NCI-H1930 (cell line): ENCODE measurements at regions not wholly inside any gene's neighbourhood (a gene's known extent, or its start where the extent isn't known, plus 50 kb on each side); places are given as distances from the start of the nearest gene placed in this dataset.

Experiments
- DNase-seq, 2 experiments: peaks; one replicate each; lab custom pipeline; 2025; lab: John Stamatoyannopoulos, UW

DNA sequence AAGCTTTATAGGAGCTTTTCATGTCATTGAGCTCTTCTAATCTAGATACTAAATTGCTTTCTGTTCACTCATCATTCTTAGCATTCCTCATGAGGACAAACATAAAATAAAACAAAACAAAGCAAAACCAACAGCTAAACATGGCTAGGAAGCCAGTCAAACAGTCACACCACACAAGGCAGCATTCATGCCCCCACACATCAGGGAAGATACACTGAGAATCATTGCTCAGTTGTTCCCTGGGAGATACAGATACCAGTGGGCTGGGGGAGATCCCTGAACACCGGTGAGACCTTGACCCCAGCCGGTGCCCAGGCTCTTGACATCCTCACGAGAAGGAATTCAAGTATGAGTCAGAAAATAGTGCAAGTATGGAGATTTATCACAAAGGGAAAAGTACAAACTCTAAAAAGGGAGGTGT lies 177.9 kb upstream of the ARL4C start:
- DNase-seq, result no peak

DNA sequence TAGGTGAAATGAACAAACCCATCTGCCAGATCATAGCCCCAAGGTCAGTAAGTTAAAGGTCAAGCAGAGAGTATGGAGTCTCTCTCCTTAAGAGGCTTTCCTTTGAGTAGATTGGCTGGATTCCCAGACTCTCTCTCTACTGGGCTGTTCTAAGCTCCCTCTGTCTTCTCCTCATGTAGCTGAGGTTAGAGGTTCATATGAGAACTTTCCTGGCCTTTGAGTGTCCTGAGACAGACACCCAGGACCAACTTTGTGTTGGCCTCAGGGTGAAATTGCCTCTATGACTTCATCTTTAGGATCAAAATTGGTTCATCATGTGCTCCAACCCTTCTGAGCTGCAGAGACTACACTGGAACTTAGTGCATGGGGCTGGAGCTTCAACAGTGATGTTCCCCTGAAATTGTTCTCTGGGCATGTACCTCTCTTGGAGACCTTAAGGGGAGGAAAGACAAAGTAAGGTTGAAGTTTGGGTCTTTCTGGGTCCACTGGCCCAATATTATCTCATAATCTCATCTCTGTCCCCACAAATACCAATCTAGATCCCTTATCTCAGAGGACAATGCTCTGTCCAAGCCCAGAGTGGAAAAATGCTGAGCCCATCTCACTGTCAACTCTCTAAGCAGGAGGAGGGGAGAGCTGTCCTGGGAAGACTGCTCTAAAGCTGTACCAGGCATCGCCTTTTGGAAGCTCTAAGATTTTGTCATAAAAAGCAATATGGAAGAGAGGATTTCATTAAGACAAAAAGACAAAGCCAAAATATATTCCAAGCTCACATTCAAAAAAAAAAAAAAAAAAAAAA lies 177.3 kb upstream of the ARL4C start:
- no peak for DNase-seq

DNA sequence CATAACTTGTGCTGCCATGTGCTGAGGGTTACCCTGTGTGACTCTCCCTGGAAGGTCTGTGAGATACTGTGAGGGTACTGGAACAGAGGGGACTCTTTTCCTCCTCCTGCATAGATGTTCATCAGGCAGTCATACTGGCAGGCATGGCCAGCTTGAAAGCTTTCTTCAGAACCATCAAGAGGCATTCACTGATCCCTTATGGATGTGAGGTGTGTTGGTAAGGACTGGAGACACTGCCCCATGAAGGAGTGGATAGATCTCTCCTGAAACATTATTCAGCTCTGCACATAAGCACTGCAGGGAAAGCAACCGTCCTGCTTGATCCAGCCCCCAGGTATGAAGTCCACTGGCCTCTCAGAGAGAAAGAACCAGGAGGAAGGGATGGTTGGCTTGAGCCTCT lies 176.6 kb upstream of the ARL4C start:
- DNase-seq, result no peak

DNA sequence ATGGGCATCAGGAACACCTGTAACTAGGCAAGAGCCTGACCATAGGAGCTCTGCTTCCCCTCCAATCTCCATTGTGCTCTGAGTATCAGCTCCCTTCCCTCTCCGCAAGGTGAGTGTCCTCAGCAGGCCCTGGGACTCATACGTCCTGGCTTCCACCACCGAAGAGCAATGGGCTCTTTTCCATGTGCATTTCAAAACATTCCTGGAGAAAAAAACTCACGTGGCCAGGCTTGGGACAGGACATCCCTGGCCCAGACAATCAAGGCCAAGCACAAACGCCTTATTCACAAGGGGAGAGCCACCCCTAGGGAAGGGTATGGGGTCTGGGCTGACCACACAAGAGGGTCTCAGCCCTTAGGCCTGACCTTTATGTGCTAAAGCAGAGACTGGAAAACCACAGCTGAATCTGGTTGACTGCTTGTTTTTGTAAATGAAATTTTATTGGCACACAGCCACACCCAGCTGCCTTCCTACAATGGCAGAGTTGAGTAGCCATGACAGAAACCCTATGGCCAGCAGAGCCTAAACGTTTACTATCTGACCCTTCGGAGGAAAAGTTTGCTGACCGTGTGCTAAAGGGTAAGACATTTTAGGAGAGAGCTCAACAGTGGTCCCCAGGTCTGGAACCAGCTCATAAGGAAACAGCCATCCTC lies 175.7 kb upstream of the ARL4C start:
- no peak for DNase-seq

DNA sequence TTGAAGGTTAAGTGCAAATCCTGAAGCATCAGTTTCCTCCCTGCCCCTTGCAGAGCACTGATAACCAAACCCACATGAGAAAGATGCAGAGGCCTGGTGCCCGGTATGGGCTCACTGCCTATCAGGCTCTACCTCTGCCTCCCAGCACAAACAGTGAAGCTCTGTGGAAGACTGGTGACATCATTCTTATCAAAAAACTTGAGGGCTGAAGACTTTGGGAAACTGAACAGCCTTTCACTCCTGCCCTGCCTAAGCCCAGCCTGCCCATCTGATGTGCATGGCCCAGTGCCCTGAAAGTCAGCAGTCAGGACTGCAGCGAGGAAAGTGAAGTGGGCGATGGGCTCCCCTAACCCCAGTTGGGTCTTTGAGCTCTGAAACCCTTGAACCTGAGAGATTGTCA lies 174.8 kb upstream of the ARL4C start:
- DNase-seq, result no peak

DNA sequence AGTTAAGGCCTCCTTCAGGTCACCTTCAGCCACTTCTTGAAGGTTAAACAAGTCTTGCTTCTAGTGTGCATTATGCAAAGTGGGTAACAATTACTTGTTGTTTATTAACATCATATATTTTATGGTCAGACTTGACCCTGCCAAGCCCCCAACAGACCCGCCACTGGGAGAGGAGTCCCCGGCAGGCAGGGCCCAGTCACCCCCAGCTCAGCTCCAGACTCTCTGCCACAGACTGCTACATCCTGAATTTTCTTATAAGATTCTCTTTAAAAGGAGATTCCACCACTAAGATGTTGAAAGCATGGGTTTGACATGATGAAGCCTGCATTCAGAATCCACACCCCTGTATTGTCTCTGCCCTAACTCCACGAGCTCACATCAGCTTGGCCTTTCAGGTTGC lies 174.3 kb upstream of the ARL4C start:
- DNase-seq, result no peak

DNA sequence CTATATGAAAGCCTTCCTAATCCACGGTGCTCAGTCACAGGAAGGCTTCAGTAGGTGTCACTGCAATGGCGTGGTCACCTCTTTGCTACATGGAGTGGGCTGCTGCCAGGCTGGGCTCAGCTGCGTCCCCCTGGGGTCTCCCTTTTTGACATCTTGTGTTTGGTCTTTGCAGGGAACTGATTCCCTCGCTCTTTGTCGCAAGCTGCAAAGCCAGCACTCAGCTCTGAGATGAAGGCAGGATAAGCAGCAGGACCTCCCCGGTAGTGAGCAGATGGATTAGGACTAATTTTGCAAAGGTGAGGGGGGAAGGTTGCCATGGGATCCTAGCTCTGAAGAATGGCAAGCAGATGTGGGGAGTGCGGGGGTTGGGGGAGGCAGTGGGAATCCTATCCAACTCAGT lies 173.9 kb upstream of the ARL4C start:
- DNase-seq, result no peak

DNA sequence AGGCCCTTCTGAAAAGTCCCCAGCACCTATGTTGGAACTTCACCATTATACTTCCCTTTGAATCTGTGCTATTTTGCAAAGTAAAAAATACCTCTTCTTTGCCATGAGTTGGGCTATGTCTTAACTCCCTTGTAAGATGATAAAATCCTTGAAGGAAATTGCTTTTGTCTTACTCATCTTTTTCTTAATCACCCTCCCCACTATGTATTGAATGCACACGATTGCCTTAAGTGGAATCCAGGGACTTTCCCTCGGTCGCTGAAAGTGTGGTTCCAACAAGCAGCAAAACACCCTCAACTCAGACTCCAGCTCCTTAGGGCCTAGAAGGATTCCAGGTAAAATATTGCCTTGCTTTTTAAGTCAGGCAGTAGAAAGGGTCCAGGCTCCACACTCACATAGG lies 173.2 kb upstream of the ARL4C start:
- DNase-seq, result no peak

DNA sequence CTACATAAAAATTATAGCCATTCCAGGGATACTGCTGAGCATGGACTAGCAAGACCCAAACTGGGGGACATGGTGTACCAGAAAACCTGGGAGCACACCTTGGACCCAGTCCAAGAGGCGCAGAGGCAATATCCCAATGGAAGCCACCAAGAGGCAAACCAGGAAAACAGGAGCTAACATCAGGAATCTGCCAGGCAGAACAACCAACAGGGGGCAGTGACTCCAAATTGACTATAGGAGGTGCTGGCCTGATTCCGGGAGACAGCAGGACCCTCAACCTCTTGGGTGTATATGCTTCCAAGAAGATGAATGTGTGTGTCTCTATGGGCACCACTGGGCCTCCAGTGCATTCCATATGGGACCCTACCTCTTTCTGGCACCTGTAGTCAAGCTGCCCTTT lies 172.7 kb upstream of the ARL4C start:
- DNase-seq, result no peak

DNA sequence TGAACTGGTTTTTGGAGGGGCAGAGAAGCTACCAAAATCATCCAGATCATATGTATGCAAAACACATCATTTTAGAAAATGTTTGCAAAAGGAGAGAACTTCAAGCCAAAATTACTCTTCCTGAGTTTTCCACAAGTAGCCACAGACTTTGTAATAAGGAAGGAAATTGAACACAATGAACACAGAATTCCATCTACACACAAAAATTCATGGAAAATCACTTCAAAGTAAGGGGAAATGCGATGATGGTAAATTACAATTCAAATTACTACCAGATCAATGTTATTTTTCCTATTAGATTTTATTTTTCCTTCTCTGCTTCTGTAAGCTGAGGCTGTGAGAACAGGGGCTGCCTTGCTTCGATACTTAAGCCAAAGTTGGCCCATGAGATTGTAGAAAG lies 172.1 kb upstream of the ARL4C start:
- no peak for DNase-seq

DNA sequence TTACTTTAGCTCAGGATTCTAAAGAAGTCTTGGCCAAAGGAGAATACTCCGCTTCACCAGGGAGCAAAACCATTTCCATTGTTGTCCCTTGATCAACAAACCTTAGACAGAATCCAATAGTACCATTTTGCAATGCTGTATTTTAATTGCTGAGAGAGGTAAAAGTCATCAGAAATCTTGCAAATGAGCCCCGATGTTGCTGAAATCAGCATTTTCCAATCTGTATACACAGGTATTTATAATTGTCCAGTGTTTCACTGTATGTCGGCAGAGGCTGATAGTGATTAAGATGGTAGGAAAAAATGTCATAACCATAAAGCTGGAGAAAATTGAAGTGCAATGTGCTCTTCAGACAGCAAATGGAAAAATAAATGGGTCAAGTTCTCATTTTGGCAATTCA lies 170.0 kb upstream of the ARL4C start:
- no peak for DNase-seq

DNA sequence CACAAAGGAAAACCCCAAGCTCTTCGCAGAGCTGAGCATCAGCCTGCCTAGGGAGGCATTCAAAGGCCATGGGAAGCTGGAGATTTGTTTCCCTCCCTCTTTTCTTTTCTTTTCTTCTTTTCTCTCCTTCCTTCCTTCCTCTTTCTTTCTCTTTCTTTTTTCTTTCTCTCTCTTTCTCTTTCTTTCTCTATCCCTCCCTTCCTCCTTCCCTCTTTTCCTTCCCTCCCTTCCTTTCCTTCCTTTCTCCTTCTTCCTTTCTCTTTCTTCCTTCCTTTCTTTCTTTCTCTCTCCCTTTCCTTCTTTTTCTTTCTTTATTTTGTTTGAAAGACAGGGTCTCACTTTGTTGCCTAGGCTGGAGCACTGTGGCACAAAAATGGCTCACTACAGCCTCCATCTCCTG lies 168.4 kb upstream of the ARL4C start:
- no peak for DNase-seq

DNA sequence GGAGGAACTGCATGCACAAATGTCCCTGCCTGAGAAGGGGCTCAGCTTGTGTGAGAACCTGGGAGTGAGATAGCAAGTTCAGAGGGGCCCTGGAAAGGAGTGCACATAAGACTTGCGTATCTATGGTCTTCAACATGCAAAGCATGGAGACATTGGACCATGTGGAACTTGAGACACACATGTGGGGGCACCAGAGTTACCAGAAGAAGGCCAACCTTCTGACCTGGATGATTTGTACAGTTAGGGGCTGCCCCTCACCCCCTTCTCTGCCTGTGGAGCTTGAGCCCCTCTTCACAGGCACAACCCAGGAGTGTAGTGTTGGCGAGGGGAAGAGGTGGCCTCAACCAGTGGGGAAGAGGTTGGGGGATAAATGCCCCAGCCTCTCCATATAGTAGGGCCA lies 165.0 kb upstream of the ARL4C start:
- DNase-seq, result no peak

DNA sequence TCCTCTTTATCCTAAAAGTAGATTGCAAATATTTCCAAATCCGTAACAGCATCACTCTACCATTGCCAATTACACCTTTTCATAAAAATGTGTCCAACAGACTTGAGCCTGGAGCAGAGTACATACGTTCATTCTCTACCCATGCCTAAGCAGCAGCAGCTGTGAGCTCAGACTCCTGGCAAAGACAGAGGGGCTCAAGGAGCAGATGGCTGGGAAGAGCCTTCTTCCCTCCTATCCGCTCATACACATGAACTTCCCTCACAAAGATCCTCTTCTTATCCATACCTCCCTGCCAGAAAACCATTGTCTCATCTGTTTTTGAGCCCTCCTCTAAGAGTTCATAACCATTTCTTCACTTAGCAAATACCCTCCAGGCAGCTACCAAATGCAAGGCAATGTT lies 164.3 kb upstream of the ARL4C start:
- DNase-seq, result no peak

DNA sequence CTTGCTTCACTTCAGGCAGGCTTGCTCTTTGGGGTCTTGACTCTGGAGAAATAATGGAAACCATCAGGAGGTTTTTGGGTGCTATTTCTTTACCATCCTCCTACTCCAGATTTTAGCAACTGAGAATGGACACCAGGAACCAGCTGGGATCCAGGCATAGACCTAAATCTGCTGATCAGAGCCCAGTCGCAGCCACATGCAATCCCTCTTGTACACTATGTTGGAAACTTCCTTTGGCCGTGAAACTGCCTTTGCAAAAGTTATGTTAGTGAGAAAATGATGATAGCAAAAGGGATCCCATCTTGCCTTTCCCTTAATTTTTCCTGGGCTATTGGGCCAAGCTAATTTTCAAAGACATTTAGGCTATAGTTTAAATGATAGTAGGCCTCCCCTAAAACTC lies 158.8 kb upstream of the ARL4C start:
- no peak for DNase-seq

DNA sequence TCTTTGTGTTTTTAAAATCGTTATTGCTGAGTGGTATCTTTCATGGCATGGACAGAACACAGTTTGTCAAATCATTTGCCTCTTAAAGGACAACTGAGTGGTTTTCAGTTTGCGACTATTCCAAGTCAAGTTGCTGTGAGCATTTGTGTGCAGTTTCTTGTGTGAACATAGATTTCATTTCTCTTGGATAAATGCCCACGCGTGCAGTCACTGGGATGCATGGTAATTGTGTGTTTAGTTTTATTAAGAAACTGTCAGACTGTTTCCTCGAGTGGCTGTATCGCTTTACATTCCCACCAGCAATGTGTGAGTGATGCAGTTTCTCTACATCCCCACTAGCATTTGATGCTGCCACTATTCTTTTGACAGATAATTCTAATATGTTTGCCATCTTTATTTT lies 154.0 kb upstream of the ARL4C start:
- DNase-seq, result no peak

DNA sequence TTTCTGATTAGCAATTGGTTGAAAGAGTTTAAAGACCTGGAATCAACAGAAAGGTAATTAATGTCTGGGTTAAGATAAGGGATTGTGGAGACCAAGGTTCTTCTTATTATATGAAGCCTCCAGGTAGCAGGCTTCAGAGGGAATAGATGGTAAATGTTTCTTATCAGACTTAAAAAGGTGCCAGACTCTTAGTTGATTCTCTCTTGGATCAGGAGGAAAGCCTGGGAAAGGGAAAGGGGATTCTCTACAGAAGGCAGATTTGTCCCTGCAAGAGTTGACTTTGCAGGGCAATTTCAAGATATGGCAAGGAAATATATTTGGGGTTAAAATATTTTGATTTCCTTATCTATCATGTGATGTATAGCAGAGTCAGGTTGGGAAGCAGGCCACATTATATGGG lies 153.1 kb upstream of the ARL4C start:
- no peak for DNase-seq

DNA sequence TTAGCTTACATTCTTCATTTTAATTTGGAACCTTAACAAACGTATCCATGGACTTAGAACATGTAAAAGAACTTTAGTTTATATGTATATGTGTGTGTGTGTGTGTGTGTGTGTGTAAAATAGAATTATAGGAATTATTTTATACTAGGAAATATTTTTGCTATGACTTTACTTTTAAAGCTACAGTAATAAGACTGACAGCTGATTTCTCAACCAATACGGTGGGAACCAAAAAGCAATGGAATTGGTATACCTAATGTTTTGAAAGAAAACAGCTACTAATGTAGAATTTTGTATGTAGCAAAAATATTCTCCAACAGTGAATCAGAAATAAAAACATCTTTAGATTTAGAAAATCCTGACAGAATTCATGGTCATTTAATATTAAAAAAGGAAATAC lies 146.5 kb upstream of the ARL4C start:
- no peak for DNase-seq

DNA sequence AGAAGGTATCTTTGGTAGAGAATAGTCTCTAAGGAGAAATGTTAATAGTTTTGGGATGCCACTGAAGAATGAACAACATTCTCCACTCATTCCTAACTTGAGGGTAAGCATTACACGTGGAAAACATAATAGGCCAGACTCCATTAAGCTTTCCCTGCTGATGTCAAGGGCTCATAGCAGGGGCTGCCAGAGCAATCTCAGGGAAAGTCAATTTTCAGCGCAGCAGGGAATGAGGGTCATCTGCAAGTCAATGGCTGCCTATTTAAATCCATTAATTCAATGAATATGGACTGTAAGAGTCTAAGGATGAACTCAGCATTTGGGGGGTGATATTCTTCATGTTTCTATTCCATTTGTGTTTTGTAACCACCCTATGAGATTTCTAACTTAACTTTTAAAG lies 144.2 kb upstream of the ARL4C start:
- no peak for DNase-seq

DNA sequence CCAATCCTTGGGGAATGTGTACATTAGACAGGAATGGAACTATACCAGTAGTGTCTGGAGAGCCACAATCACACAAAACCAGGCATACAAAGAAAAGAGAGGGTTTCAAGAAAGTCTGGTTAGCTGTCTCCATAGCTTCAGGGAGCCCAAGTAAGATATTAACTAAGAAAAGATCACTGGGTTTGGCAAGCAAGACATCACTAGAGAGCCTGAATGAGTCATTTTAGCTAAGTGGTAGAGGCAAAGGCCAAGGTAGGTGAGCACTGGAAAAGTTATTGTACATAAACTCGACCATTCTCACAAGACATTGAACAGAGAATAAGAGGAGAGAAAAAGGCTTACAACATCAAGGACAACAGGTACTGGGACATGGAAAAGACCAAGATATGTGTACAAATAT lies 143.8 kb upstream of the ARL4C start:
- no peak for DNase-seq

DNA sequence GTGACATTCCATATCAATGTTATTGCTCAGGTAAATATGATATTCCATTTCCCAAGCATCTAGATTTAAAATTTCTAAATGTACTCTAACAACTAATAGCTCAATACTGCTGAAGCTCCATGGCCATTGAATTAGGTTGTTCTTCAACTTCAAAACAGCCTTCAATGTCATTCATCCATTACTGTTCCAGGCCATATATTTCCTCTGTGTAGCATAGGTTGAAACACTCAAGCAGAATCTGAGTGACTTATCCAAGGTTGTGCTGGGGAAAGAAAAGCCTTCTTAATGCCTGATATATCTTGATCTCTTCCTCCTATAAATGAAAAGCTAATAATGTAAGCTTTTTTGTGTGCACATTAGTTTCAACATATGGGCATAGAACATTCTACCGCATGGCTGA lies 142.1 kb upstream of the ARL4C start:
- DNase-seq, result no peak

DNA sequence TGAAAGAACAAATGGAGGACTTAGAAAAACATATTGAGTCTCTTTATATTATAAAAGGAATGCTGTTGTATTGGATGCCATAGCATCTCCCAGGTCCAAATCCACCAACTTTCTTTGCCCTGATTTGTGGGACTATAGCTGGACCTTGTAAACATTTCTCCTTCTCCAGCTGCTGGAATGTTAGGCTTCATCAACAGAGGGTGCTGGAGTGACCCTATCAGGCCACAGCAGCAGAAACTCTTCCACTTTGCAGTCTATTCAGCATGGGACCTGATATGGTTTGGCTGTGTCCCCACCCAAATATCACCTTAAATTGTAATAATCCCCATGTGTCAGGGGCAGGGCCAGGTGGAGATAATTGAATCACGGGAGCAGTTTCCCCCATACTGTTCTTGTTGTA lies 138.4 kb upstream of the ARL4C start:
- no peak for DNase-seq

DNA sequence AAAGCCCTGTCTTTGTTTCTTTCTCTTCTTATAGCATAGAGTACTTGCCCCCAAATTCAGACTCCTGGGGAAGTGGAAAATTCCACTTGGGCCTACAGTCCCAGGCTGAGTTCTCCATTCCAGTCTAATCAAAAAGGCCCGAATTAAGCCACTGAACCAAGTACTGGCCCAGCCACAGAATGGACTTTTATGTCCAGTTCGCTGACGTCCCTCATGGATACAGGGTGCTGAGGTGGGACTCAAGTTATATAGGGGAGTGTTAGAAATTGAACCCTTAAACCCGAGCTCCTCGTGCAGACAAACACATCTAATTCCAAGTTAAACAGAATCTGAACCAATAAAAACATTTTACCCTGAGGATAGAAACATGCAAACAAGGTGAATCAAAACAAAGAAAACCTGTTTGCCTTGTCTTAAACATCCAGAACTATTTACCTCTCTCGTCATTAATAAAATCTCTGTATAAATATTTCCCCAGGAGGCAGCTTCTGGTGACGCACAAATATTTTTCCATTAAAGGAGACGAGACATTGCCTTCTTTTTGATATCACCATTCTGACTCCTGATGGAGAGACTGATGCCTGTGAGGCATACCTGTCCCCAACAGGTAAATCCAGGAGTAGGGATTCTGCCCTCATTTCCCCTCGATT lies 136.8 kb upstream of the ARL4C start:
- no peak for DNase-seq
